HEK293 (cell line): ENCODE measurements at regions not wholly inside any gene's neighbourhood (a gene's known extent, or its start where the extent isn't known, plus 50 kb on each side); places are given as distances from the start of the nearest gene placed in this dataset.

Experiments used
- CTCF ChIA-PET: fragments of 350-600 bp; formaldehyde crosslinking; extraction: SDS; loops from one replicate; lab custom pipeline; 2021; ENCODE audit warnings: antibody characterized with exemption; lab: Yijun Ruan, JAX
- POLR2A ChIA-PET: fragments of 300-600 bp; formaldehyde crosslinking; extraction: SDS; loops from one replicate; lab custom pipeline; 2020; ENCODE audit warnings: antibody characterized with exemption, inconsistent platforms; lab: Yijun Ruan, JAX
- H3K27ac ChIP-seq: fragments of 200-500 bp; sonication (Bioruptor generic); 2 replicates; pipeline ENCODE4 v1.5.1; 2014; ENCODE audit warnings: low read depth, low read length, control low read depth, inconsistent platforms; ENCODE audit errors: extremely low read depth
- H3K36me3 ChIP-seq, 2 experiments: fragments of 200-500 bp in 1 of 2; sonication (Bioruptor generic) in 1 of 2; 1 replicate in 1 of 2; 2 replicates in 1 of 2; pipeline ENCODE4 v1.5.1; 2014 to 2017; ENCODE audit warnings: inconsistent platforms in 2 of 2, low read length in 2 of 2; ENCODE audit not compliant: control insufficient read depth in 2 of 2, insufficient read depth in 1 of 2
- H3K4me1 ChIP-seq: fragments of 200-500 bp; sonication (Bioruptor generic); 2 replicates; pipeline ENCODE4 v1.5.1; 2014; ENCODE audit warnings: mild to moderate bottlenecking, low read length, inconsistent platforms; ENCODE audit not compliant: control insufficient read depth, insufficient read depth
- H3K4me3 ChIP-seq: 2 replicates; pipeline ENCODE4 v1.5.1; 2011; ENCODE audit warnings: low read depth, mild to moderate bottlenecking, control low read depth, low read length, moderate library complexity
- H3K9me3 ChIP-seq: fragments of 200-500 bp; sonication (Bioruptor generic); 2 replicates; pipeline ENCODE4 v1.5.1; 2014; ENCODE audit warnings: low read depth, low read length, inconsistent platforms; ENCODE audit not compliant: control insufficient read depth, insufficient read depth
- FEZF1 ChIP-seq: fragments of 450-650 bp; formaldehyde crosslinking; IDR thresholded peaks from 2 replicates; pipeline ENCODE4 v1.5.1; 2016; ENCODE audit warnings: missing biosample characterization, missing genetic modification characterization
- HOXA7 ChIP-seq: sonication (generic); formaldehyde crosslinking; IDR thresholded peaks from 2 replicates; pipeline ENCODE4 v1.8.1; 2022; ENCODE audit warnings: missing genetic modification reagents, borderline replicate concordance
- MEIS1 ChIP-seq: sonication (generic); formaldehyde crosslinking; IDR thresholded peaks from 2 replicates; pipeline ENCODE4 v1.8.1; 2022; ENCODE audit warnings: missing genetic modification reagents, mild to moderate bottlenecking, borderline replicate concordance
- PRDM1 ChIP-seq: fragments of 450-650 bp; formaldehyde crosslinking; IDR thresholded peaks from 2 replicates; pipeline ENCODE4; 2016; ENCODE audit warnings: missing biosample characterization, missing genetic modification characterization
- SCRT1 ChIP-seq: fragments of 450-650 bp; formaldehyde crosslinking; IDR thresholded peaks from 2 replicates; pipeline ENCODE4 v1.5.1; 2016; ENCODE audit warnings: missing biosample characterization, missing genetic modification characterization, borderline replicate concordance
- SETDB1 ChIP-seq: IDR thresholded peaks from one replicate; pipeline ENCODE4 v1.6.1; 2017; ENCODE audit warnings: mild to moderate bottlenecking, low read length, moderate library complexity, mixed read lengths; ENCODE audit not compliant: insufficient read length
- SP3 ChIP-seq: fragments of 450-650 bp; formaldehyde crosslinking; IDR thresholded peaks from 2 replicates; pipeline ENCODE4 v1.5.1; 2016; ENCODE audit warnings: missing biosample characterization, missing genetic modification characterization
- TCF7L2 ChIP-seq: IDR thresholded peaks from 2 replicates; pipeline ENCODE4 v1.6.1; 2011; ENCODE audit warnings: low read depth, mild to moderate bottlenecking, inconsistent platforms, low read length, moderate library complexity, borderline replicate concordance
- TRIM28 ChIP-seq: IDR thresholded peaks from 2 replicates; pipeline ENCODE4 v1.6.1; 2011; ENCODE audit warnings: low read length, control low read depth, borderline replicate concordance
- ZBTB17 ChIP-seq: fragments of 450-650 bp; formaldehyde crosslinking; IDR thresholded peaks from 2 replicates; pipeline ENCODE4 v1.5.1; 2016; ENCODE audit warnings: missing biosample characterization, missing genetic modification characterization
- ZFP41 ChIP-seq: fragments of 450-650 bp; formaldehyde crosslinking; IDR thresholded peaks from 2 replicates; pipeline ENCODE4 v1.5.1; 2016; ENCODE audit warnings: missing biosample characterization, missing genetic modification characterization, borderline replicate concordance
- ZNF16 ChIP-seq: fragments of 450-650 bp; formaldehyde crosslinking; IDR thresholded peaks from 2 replicates; pipeline ENCODE4 v1.5.1; 2016; ENCODE audit warnings: low read depth, missing biosample characterization, missing genetic modification characterization
- ZNF341 ChIP-seq: fragments of 450-650 bp; formaldehyde crosslinking; IDR thresholded peaks from 2 replicates; pipeline ENCODE4; 2016; ENCODE audit warnings: low read depth, missing biosample characterization, missing genetic modification characterization
- ZNF391 ChIP-seq: fragments of 450-650 bp; formaldehyde crosslinking; IDR thresholded peaks from 2 replicates; pipeline ENCODE4 v1.5.1; 2016; ENCODE audit warnings: low read depth, missing biosample characterization, missing genetic modification characterization, borderline replicate concordance
- ZNF404 ChIP-seq: fragments of 450-650 bp; formaldehyde crosslinking; IDR thresholded peaks from 2 replicates; pipeline ENCODE4 v1.5.1; 2017; ENCODE audit warnings: missing biosample characterization, missing genetic modification characterization
- ZNF433 ChIP-seq: fragments of 450-650 bp; formaldehyde crosslinking; IDR thresholded peaks from 2 replicates; pipeline ENCODE4 v1.5.1; 2016; ENCODE audit warnings: missing biosample characterization, missing genetic modification characterization, low read depth
- ZNF449 ChIP-seq: fragments of 450-650 bp; formaldehyde crosslinking; IDR thresholded peaks from 2 replicates; pipeline ENCODE4 v1.5.1; 2017; ENCODE audit warnings: missing biosample characterization, mild to moderate bottlenecking, missing genetic modification characterization, moderate library complexity
- ZNF580 ChIP-seq: fragments of 450-650 bp; formaldehyde crosslinking; IDR thresholded peaks from 2 replicates; pipeline ENCODE4 v1.5.1; 2016; ENCODE audit warnings: missing biosample characterization, missing genetic modification characterization
- ZNF600 ChIP-seq: fragments of 450-650 bp; formaldehyde crosslinking; IDR thresholded peaks from 2 replicates; pipeline ENCODE4 v1.5.1; 2016; ENCODE audit warnings: missing biosample characterization, missing genetic modification characterization
- ZNF660 ChIP-seq: fragments of 450-650 bp; IDR thresholded peaks from 2 replicates; pipeline ENCODE4 v1.5.1; 2018; ENCODE audit warnings: missing biosample characterization, mild to moderate bottlenecking, missing genetic modification characterization
- ZNF670 ChIP-seq: fragments of 450-650 bp; formaldehyde crosslinking; IDR thresholded peaks from 2 replicates; pipeline ENCODE4 v1.5.1; 2016; ENCODE audit warnings: missing biosample characterization, missing genetic modification characterization, low read depth
- ZNF701 ChIP-seq: fragments of 450-650 bp; formaldehyde crosslinking; IDR thresholded peaks from 2 replicates; pipeline ENCODE4 v1.5.1; 2016; ENCODE audit warnings: missing biosample characterization, missing genetic modification characterization
- ZSCAN4 ChIP-seq: fragments of 450-650 bp; formaldehyde crosslinking; IDR thresholded peaks from 2 replicates; pipeline ENCODE4 v1.5.1; 2017; ENCODE audit warnings: missing biosample characterization, missing genetic modification characterization

DNA sequence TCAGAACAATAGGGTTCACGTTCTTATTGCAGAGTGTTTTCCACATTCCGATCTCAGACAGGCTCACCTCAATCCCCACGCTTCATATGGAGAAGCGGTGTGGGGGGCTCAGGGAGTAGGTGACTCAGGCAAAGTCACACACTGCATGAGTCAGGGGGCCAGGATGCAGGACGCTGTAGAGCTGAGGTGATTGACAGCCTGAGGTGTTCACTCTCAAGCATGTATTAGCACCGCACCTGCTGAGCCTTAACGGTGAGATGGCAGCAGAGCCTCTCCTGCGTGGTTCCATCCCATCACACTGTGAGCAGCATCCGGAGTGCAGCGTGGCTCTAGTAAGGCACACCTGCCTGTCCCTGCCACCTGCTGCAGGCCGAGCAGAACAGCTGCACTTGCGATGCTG lies 194.0 kb downstream of the IRX2 start:
- H3K36me3 ChIP-seq: no peaks in the 10 kb centered on the region
- POLR2A ChIA-PET: no interaction called here
- CTCF ChIA-PET: interaction anchor here (0.6 kb wide), 1 partner anchor 18 kb away, joined by 3 read pairs; no protein-coding TSS in a partner anchor

GRCh38 chr5:2556375-2556966 lies 195.0 kb downstream of the IRX2 start:
- CTCF ChIA-PET: no interaction called here
- H3K27ac ChIP-seq: no peak overlapping the region
- no peaks in the 10 kb centered on the region for H3K36me3 ChIP-seq
- H3K4me3 ChIP-seq: no peak overlapping the region
- POLR2A ChIA-PET: no interaction called here
- TF ChIP-seq ZNF580 (tag by site-specific recombination) (no peak), ZNF701 (tag by site-specific recombination) (no peak), ZNF341 (tag by site-specific recombination) (no peak), SCRT1 (tag by site-specific recombination) (no peak), PRDM1 (tag by site-specific recombination) (no peak), ZNF600 (tag by site-specific recombination) (no peak), ZNF404 (tag by site-specific recombination) (no peak), TCF7L2 (no peak), FEZF1 (tag by site-specific recombination) (no peak), ZSCAN4 (tag by site-specific recombination) (no peak), MEIS1 (no peak), ZNF660 (tag by site-specific recombination) (no peak), ZBTB17 (no peak), SP3 (tag by site-specific recombination) (no peak), ZNF16 (no peak), ZNF391 (no peak), ZNF433 (tag by site-specific recombination) (no peak), HOXA7 (no peak)
- H3K4me1 ChIP-seq: no peaks in the 10 kb centered on the region
- H3K9me3 ChIP-seq: no peaks in the 10 kb centered on the region

More for the DNA sequence above, 194.0 kb downstream of the IRX2 start:
- no peak overlapping the region for H3K4me3 ChIP-seq
- no peak for TF ChIP-seq ZNF580 (tag by site-specific recombination)
- TF ChIP-seq ZFP41 (tag by site-specific recombination): no peak
- no peak for TF ChIP-seq ZNF449 (tag by site-specific recombination)
- H3K4me1 ChIP-seq: no peaks in the 10 kb centered on the region
- no peaks in the 10 kb centered on the region for H3K9me3 ChIP-seq
- H3K27ac ChIP-seq: no peak overlapping the region

- TF ChIP-seq SETDB1: peak; percentile 93
- TF ChIP-seq TRIM28: peak; percentile 78
- no peak for TF ChIP-seq ZNF670
- Histone ChIP-seq H3K9me3 (no peaks in the 10 kb centered on the region), H3K27ac (no peak overlapping the region), H3K4me1 (no peaks in the 10 kb centered on the region), H3K4me3 (no peak overlapping the region), H3K36me3 (no peaks in the 10 kb centered on the region)
- CTCF ChIA-PET: no interaction called here
- POLR2A ChIA-PET: no interaction called here
Observed at GRCh38 chr5:2553611-2554010, 197.9 kb downstream of the IRX2 start.
